Esophagus squamous epithelium (tissue), 4 donors: ENCODE measurements at regions not wholly inside any gene's neighbourhood (a gene's known extent, or its start where the extent isn't known, plus 50 kb on each side); places are given as distances from the start of the nearest gene placed in this dataset.

Source experiments
- POLR2A ChIP-seq, 4 donors: fragments of 450-650 bp; IDR thresholded peaks; one replicate each; pipeline ENCODE4 v1.6.1; 2017; ENCODE audit warnings: antibody characterized with exemption in 4 of 4, mild to moderate bottlenecking in 4 of 4, moderate library complexity in 3 of 4
- TF ChIP-seq, protein P1 (sequence below), 6 experiments: fragments of 450-650 bp in 4 of 6; fragments of 200-600 bp in 2 of 6; sonication (generic) in 2 of 6; IDR thresholded peaks; one replicate each; pipeline ENCODE4 v1.5.1; 2016 to 2019; ENCODE audit warnings: antibody characterized with exemption in 6 of 6, mild to moderate bottlenecking in 4 of 6, moderate library complexity in 4 of 6

DNA sequence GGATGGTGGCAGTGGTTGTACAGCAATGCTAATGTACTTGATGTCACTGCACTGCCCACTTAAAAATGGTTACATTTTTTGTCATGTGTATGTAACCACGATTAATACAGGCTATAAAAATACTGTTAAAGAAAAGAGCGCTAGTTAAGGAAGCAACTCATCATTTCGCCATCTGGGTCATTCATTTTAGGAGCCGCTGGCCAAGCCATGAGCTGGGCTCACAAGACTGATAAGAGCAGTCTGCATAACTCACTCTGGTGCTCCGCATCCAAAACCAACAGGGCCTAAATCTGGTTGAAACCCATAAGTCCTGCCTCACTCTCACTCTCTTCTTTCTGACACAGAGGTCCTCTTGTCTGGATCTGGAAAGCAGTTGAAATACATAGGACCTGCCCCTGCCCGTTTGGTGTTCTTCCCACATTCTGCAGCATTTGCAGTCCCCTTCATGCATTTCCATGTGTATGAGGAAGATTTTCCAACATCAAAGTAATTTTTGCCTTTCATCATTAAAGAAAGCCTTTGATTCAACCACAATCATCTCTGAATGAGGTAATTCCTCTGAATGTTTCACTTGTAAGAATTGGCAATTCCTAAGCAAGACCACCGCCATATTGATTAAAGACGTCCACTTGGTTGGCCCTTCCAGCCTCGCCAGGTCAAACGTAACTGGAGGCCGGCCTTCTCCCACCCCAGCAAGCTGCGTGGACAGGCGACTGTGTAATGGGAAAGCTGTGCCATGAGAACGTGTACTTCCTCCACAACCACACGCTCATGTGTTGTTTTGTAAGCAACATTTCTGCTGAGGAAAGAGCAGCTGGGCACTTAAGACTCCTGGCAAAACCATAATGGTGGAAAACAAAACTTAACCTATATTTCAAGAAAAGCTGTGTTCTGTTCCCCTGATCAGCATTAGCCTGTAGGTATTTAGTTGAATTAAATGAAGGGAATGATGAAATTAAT, 112.2 kb downstream of the VAPA start:
- TF ChIP-seq, protein P1, sequence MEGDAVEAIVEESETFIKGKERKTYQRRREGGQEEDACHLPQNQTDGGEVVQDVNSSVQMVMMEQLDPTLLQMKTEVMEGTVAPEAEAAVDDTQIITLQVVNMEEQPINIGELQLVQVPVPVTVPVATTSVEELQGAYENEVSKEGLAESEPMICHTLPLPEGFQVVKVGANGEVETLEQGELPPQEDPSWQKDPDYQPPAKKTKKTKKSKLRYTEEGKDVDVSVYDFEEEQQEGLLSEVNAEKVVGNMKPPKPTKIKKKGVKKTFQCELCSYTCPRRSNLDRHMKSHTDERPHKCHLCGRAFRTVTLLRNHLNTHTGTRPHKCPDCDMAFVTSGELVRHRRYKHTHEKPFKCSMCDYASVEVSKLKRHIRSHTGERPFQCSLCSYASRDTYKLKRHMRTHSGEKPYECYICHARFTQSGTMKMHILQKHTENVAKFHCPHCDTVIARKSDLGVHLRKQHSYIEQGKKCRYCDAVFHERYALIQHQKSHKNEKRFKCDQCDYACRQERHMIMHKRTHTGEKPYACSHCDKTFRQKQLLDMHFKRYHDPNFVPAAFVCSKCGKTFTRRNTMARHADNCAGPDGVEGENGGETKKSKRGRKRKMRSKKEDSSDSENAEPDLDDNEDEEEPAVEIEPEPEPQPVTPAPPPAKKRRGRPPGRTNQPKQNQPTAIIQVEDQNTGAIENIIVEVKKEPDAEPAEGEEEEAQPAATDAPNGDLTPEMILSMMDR (IDR thresholded peaks at IDR 0.05): no peak
- no peak for TF ChIP-seq POLR2A (IDR thresholded peaks at IDR 0.05)
